ENCODE measurements at regions not wholly inside any gene's neighbourhood (a gene's known extent, or its start where the extent isn't known, plus 50 kb on each side); places are given as distances from the start of the nearest gene placed in this dataset.

- no peaks in the 10 kb centered on the region for H3K9me3 Mint-ChIP-seq
Measured at GRCh38 chr5:61910771-61911170, 395.2 kb upstream of the KIF2A start.

GRCh38 chr5:61912559-61912958, 393.4 kb upstream of the KIF2A start:
- H3K36me3 Mint-ChIP-seq (ENCODE audit: low read depth) = no peaks in the 10 kb centered on the region
- no peaks in the 10 kb centered on the region for H3K27me3 Mint-ChIP-seq (ENCODE audit: low read depth)
- H3K27ac Mint-ChIP-seq = no peak overlapping the region
- DNase-seq (ENCODE audit: low spot score) = no peak
- H3K4me3 Mint-ChIP-seq = no peak overlapping the region
- H3K9me3 Mint-ChIP-seq = no peaks in the 10 kb centered on the region
- no peaks in the 10 kb centered on the region for H3K4me1 Mint-ChIP-seq (ENCODE audit: low read depth)

More at GRCh38 chr5:61910771-61911170, 395.2 kb upstream of the KIF2A start:
- no peaks in the 10 kb centered on the region for H3K4me1 Mint-ChIP-seq (ENCODE audit: low read depth)
- H3K27me3 Mint-ChIP-seq (ENCODE audit: low read depth) = no peaks in the 10 kb centered on the region
- H3K27ac Mint-ChIP-seq = no peak overlapping the region
- DNase-seq (ENCODE audit: low spot score) = no peak
- H3K4me3 Mint-ChIP-seq = no peak overlapping the region
- no peaks in the 10 kb centered on the region for H3K36me3 Mint-ChIP-seq (ENCODE audit: low read depth)

GRCh38 chr5:61915646-61916045, 390.4 kb upstream of the KIF2A start:
- no peaks in the 10 kb centered on the region for H3K9me3 Mint-ChIP-seq
- no peaks in the 10 kb centered on the region for H3K27me3 Mint-ChIP-seq (ENCODE audit: low read depth)
- no peak for DNase-seq (ENCODE audit: low spot score)
- H3K27ac Mint-ChIP-seq = no peak overlapping the region
- no peaks in the 10 kb centered on the region for H3K4me1 Mint-ChIP-seq (ENCODE audit: low read depth)
- H3K36me3 Mint-ChIP-seq (ENCODE audit: low read depth) = no peaks in the 10 kb centered on the region
- H3K4me3 Mint-ChIP-seq = no peak overlapping the region

- no peak overlapping the region for H3K27ac Mint-ChIP-seq
- no peaks in the 10 kb centered on the region for H3K9me3 Mint-ChIP-seq
- no peak overlapping the region for H3K4me3 Mint-ChIP-seq
- no peaks in the 10 kb centered on the region for H3K27me3 Mint-ChIP-seq (ENCODE audit: low read depth)
- DNase-seq (ENCODE audit: low spot score) = no peak
- H3K36me3 Mint-ChIP-seq (ENCODE audit: low read depth) = no peaks in the 10 kb centered on the region
- H3K4me1 Mint-ChIP-seq (ENCODE audit: low read depth) = no peaks in the 10 kb centered on the region
Measured at GRCh38 chr5:61916621-61917620, 389.1 kb upstream of the KIF2A start.

GRCh38 chr5:61918611-61919010, 387.4 kb upstream of the KIF2A start:
- H3K27ac Mint-ChIP-seq = no peak overlapping the region
- no peaks in the 10 kb centered on the region for H3K4me1 Mint-ChIP-seq (ENCODE audit: low read depth)
- H3K4me3 Mint-ChIP-seq = no peak overlapping the region
- no peaks in the 10 kb centered on the region for H3K9me3 Mint-ChIP-seq
- DNase-seq (ENCODE audit: low spot score) = no peak
- no peaks in the 10 kb centered on the region for H3K36me3 Mint-ChIP-seq (ENCODE audit: low read depth)
- H3K27me3 Mint-ChIP-seq (ENCODE audit: low read depth) = no peaks in the 10 kb centered on the region

- no peaks in the 10 kb centered on the region for H3K9me3 Mint-ChIP-seq
- H3K27me3 Mint-ChIP-seq (ENCODE audit: low read depth) = no peaks in the 10 kb centered on the region
- H3K4me1 Mint-ChIP-seq (ENCODE audit: low read depth) = no peaks in the 10 kb centered on the region
- DNase-seq (ENCODE audit: low spot score) = no peak
- no peak overlapping the region for H3K4me3 Mint-ChIP-seq
- H3K27ac Mint-ChIP-seq = no peak overlapping the region
- H3K36me3 Mint-ChIP-seq (ENCODE audit: low read depth) = no peaks in the 10 kb centered on the region
Measured at GRCh38 chr5:61919920-61920319, 386.1 kb upstream of the KIF2A start.

GRCh38 chr5:61924251-61924650, 381.8 kb upstream of the KIF2A start:
- DNase-seq (ENCODE audit: low spot score) = no peak
- Mint-ChIP-seq H3K27me3 (ENCODE audit: low read depth) (no peaks in the 10 kb centered on the region), H3K27ac (no peak overlapping the region), H3K4me3 (no peak overlapping the region), H3K9me3 (no peaks in the 10 kb centered on the region), H3K36me3 (ENCODE audit: low read depth) (no peaks in the 10 kb centered on the region), H3K4me1 (ENCODE audit: low read depth) (no peaks in the 10 kb centered on the region)

- H3K4me3 Mint-ChIP-seq = no peak overlapping the region
- no peaks in the 10 kb centered on the region for H3K9me3 Mint-ChIP-seq
- DNase-seq (ENCODE audit: low spot score) = no peak
- H3K27ac Mint-ChIP-seq = no peak overlapping the region
- no peaks in the 10 kb centered on the region for H3K36me3 Mint-ChIP-seq (ENCODE audit: low read depth)
- H3K27me3 Mint-ChIP-seq (ENCODE audit: low read depth) = no peaks in the 10 kb centered on the region
- no peaks in the 10 kb centered on the region for H3K4me1 Mint-ChIP-seq (ENCODE audit: low read depth)
Measured at GRCh38 chr5:61926911-61927310, 379.1 kb upstream of the KIF2A start.

- no peak overlapping the region for H3K4me3 Mint-ChIP-seq
- H3K27me3 Mint-ChIP-seq (ENCODE audit: low read depth) = no peaks in the 10 kb centered on the region
- no peaks in the 10 kb centered on the region for H3K9me3 Mint-ChIP-seq
- DNase-seq (ENCODE audit: low spot score) = no peak
- H3K4me1 Mint-ChIP-seq (ENCODE audit: low read depth) = no peaks in the 10 kb centered on the region
- no peaks in the 10 kb centered on the region for H3K36me3 Mint-ChIP-seq (ENCODE audit: low read depth)
- H3K27ac Mint-ChIP-seq = no peak overlapping the region
Measured at GRCh38 chr5:61931236-61931635, 374.8 kb upstream of the KIF2A start.

- Mint-ChIP-seq H3K9me3 (no peaks in the 10 kb centered on the region), H3K36me3 (ENCODE audit: low read depth) (no peaks in the 10 kb centered on the region), H3K4me1 (ENCODE audit: low read depth) (no peaks in the 10 kb centered on the region), H3K27me3 (ENCODE audit: low read depth) (no peaks in the 10 kb centered on the region), H3K27ac (no peak overlapping the region), H3K4me3 (no peak overlapping the region)
- DNase-seq (ENCODE audit: low spot score) = no peak
Measured at GRCh38 chr5:61933787-61934626, 372.0 kb upstream of the KIF2A start.

GRCh38 chr5:61941637-61942036, 364.4 kb upstream of the KIF2A start:
- no peak for DNase-seq (ENCODE audit: low spot score)
- Mint-ChIP-seq H3K27ac (no peak overlapping the region), H3K27me3 (ENCODE audit: low read depth) (no peaks in the 10 kb centered on the region), H3K4me3 (no peak overlapping the region), H3K36me3 (ENCODE audit: low read depth) (no peaks in the 10 kb centered on the region), H3K9me3 (no peaks in the 10 kb centered on the region), H3K4me1 (ENCODE audit: low read depth) (no peaks in the 10 kb centered on the region)

- H3K4me3 Mint-ChIP-seq = no peak overlapping the region
- H3K36me3 Mint-ChIP-seq (ENCODE audit: low read depth) = no peaks in the 10 kb centered on the region
- no peaks in the 10 kb centered on the region for H3K27me3 Mint-ChIP-seq (ENCODE audit: low read depth)
- DNase-seq (ENCODE audit: low spot score) = no peak
- H3K4me1 Mint-ChIP-seq (ENCODE audit: low read depth) = no peaks in the 10 kb centered on the region
- H3K27ac Mint-ChIP-seq = no peak overlapping the region
- H3K9me3 Mint-ChIP-seq = no peaks in the 10 kb centered on the region
Measured at GRCh38 chr5:61942462-61943049, 363.4 kb upstream of the KIF2A start.

GRCh38 chr5:61943713-61944112, 362.3 kb upstream of the KIF2A start:
- no peaks in the 10 kb centered on the region for H3K4me1 Mint-ChIP-seq (ENCODE audit: low read depth)

GRCh38 chr5:61948151-61948550, 357.9 kb upstream of the KIF2A start:
- H3K36me3 Mint-ChIP-seq (ENCODE audit: low read depth) = no peaks in the 10 kb centered on the region
- H3K4me1 Mint-ChIP-seq (ENCODE audit: low read depth) = no peaks in the 10 kb centered on the region
- H3K27ac Mint-ChIP-seq = no peak overlapping the region

More at GRCh38 chr5:61943713-61944112, 362.3 kb upstream of the KIF2A start:
- Mint-ChIP-seq H3K27ac (no peak overlapping the region), H3K9me3 (no peaks in the 10 kb centered on the region), H3K4me3 (no peak overlapping the region), H3K36me3 (ENCODE audit: low read depth) (no peaks in the 10 kb centered on the region), H3K27me3 (ENCODE audit: low read depth) (no peaks in the 10 kb centered on the region)
- no peak for DNase-seq (ENCODE audit: low spot score)

More at GRCh38 chr5:61948151-61948550, 357.9 kb upstream of the KIF2A start:
- no peak for DNase-seq (ENCODE audit: low spot score)
- no peaks in the 10 kb centered on the region for H3K27me3 Mint-ChIP-seq (ENCODE audit: low read depth)
- no peak overlapping the region for H3K4me3 Mint-ChIP-seq
- H3K9me3 Mint-ChIP-seq = no peaks in the 10 kb centered on the region
